ENCODE measurements at regions not wholly inside any gene's neighbourhood (a gene's known extent, or its start where the extent isn't known, plus 50 kb on each side); places are given as distances from the start of the nearest gene placed in this dataset.

DNA sequence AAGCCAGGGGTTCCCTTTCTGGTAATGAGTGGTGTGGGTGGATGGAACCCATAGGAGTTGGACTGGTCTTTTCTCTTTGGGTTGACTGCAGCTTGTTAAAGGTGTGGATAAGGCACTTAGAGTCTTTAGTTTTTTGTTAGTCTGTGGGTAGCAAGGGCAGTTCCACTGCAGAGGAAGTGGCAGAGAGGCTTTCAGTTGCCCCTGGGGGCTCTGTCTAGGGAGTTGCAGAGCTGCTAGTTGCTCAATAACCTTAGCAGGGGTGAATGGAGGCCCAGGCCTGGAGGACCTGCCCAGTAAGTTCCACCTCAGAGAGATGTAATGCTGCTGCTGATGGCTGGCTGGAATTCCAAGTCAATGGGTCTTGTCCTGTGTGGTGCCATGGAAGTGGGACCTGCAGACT is 282.6 kb upstream of the NDST4 start:
- no peak for DNase-seq

- DNase-seq: no peak
Measured at GRCh38 chr4:115376866-115377265, 263.4 kb upstream of the NDST4 start.

- no peak for DNase-seq
Measured at GRCh38 chr4:115374621-115375020, 261.2 kb upstream of the NDST4 start.

DNA sequence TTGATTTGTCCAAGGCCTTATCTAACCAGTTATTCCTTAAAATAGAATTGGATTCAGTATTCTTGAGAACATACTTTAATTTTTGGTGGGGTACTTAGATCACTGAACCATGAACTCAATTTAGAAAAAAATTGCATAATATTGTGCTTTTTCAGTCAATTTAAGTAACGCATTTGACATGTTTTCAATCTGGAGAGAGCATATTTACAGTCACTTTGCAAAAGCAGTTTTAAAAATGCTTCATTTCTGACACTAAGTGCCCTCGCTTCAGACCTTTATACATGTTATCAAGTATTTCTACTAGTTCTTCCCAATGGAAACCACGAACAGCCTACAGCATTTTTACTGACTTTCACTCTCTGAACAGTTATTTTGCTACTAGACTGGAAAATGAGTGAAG is 257.1 kb upstream of the NDST4 start:
- no peak for DNase-seq

DNA sequence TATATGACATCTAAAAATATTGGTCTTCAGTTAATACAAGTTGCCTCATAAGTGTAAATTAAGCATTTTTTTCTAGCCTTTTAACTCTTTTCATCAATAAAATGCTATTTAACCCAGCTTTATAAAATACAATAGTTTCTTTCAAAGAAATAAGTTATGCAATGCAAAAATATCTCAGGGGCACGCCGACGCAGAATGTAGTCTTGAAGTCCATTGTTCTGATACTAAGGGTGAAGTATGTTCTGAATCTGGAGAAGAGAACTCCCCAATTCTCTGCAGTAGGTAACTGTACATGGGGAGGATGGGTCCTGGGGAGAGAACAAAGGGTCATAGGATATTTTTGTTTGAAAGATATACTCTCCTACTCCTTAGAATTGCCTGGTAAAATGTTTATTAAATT is 256.6 kb upstream of the NDST4 start:
- no peak for DNase-seq

- no peak for DNase-seq
Measured at GRCh38 chr4:115366390-115366789, 253.0 kb upstream of the NDST4 start.

- no peak for DNase-seq
Measured at GRCh38 chr4:115365185-115365584, 251.8 kb upstream of the NDST4 start.

DNA sequence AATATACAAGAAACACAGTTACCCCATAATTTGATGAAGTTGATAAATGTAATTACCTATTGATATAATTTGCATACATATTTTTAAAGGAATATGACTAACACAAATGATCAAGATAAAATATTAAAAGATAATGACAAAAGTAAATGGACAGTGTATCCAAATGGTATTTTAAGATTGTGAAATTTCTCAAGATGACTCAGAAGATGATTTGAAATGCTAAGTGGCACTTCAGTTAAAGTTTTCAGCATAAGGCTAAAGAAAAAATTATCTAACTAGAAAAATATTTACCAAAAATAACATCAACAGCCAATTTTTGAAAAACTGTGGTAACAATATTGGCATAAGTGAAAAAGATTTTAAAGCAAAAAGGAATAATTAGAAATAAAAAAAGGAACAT is 248.4 kb upstream of the NDST4 start:
- no peak for DNase-seq

DNA sequence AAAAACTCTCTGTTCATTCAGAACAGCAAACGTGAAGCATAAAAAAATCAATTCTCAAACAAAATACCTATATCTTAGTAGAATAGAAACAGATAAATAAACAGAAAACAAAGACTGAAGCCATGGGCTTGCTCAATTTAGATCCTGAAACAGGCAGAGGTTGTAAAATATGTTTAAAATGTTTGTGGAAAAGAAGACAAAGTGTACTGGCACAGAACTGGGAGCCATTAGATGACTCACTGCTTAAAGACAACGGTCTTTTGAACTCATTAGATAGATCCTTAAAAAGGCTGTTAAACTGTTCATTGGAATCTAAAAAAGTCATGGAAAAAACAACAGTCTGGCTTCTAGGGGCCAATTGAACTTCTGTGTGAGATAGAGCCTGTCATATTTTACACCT is 247.0 kb upstream of the NDST4 start:
- no peak for DNase-seq

DNA sequence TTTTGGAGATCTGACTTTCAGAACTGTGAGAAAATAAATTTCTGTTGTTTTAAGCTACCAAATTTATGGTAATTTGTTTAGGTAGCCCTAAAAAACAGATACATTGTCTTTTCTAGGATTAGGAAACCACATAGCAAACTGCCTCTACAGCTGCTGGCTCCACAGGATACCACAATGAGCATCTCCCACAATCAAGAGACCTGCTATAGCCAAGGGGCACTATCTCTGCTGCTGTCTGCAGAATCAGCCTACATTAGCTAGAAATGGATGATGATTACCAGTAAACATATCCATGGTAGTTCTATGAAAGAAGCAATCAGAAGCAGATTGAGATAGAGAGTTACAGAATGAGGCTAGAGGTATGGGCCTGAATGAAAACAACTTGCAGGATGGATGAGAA is 244.4 kb upstream of the NDST4 start:
- DNase-seq: no peak

DNA sequence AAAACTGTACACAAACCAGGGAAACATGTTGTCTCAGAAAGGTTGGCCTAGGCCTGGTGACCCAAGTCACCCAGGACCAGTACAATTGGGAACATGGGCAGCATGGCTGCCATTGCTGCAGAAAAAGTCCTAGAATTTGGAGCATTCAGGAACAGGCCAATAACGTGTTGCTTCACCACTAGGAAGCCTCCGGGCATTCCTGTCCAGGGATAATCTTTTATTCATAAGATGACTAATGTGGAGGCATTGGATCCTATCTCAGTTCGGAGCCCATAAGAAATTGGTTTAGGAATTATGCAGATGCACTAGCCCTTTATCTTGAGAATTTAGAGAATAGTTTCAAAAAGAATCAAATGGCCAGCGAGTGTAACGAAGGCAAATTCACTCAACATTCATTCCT is 242.8 kb upstream of the NDST4 start:
- no peak for DNase-seq

DNA sequence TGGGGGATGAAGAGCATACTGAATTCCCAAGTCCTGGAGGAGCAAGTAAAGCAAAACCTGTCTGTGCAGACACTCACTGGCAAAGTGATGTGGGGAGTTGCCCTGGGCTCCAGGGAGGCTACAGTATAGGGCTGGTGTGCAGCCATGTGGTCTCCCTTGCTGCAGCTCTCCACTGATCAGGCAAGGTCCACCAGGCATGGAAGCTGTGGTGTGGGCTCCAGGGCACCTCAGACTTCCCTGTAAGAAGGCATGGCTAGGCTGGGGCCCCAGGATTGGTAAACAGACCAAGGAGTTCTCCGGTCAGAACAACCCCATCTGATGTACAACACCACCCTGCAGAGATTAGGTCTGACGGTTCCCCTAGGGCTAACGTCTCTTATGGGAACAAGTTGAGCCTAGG is 241.9 kb upstream of the NDST4 start:
- no peak for DNase-seq

DNA sequence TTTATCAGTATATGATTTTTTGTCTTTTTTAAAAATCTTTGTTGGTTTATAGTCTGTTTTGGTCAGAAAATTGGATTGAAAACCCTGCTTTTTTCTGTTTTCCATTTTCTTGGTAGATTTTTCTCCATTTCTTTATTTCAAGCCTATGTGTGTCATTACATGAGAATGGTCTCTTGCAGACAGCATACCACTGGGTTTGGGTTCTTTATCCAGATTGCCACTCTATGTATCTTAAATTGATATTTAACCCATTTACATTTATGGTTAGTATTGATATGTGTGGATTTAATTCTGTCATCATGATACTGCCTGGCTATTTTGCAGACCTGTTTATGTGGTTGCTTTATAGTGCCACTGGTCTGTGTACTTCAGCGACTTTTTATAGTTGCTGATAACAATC is 239.9 kb upstream of the NDST4 start:
- DNase-seq: no peak

GRCh38 chr4:115343171-115343570 is 229.8 kb upstream of the NDST4 start:
- no peak for DNase-seq

DNA sequence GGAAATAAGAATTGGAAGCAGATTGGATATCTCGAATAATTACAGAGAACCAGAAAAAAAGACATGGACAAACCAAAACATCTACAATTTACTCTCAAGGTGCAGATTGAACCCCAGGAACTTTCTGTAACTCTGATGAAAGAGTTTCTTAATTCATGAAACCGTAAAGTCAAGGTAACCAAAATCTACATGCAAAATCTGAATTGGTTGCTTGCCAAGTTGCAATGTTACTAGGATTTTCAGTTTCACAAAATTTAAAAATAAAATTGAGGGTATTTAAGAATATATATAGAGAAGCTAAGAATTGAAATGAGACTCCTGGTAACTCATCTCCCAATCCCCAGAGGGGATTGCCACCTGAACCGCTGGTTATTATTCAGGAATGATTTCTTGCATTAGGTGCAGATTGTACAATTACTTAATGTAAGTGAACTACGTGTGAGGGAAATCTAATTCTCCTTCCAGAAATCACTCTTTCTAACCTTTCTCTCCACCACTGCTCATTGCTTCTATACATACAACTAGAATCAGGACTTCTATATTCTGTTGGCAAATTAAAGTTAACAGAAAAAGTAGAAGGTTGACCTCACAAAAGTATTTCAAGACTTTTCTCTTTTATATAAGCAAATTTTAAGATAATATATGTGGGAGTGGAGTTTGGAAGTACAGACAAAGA is 221.5 kb upstream of the NDST4 start:
- no peak for DNase-seq

DNA sequence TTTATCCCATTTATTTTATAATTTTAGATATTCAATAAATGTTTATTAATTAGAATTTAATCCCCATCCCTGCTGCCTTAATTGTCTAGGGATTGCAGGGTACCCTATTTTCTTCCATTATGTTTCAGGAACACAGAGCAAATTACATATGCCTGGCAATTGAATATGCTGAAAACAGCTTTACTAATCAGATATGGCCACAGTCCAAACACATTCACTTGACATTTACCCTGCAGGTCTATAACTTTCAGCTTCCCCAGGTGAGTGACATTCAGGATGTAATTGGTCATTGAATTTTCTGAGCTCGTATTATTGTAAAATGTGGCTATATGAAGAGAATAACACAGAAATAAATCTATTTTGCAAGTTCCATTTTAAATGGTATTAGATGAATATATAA is 218.7 kb upstream of the NDST4 start:
- no peak for DNase-seq

DNA sequence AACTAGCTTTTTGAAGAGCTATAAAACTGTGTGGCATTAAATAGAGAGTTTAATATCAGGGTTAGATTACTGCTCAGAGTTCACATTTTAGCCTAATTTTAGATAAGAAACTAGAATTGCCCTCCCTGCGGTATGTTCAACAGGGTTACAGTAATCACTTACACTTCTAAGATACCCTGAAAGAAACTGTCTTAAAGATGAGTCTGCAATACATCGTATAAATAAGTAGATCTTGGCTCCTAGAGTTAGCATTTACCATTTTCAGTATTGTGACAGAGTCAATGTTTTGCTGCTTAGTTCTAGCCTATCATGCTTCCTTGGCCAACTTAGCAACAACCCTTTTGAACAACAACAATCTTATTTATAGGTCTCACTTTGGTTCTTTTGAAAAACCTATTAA is 217.8 kb upstream of the NDST4 start:
- DNase-seq: no peak

DNA sequence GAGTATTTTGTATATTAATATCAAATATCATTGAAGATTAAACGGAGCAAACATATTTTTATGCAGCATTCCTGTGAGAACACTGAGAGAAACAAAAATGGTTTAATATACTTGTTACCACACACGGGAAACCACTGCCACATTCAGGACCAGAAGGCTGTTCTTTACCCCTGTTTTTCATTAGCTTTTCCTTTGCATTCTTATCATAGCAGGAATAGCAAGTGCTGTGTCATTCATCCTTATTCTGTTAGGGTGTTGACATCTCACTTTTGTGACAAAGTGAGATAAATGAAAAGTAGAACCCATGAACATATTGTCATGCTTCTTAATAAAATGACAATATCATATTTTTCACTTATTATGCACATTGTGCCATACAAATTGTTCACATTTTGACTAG is 212.4 kb upstream of the NDST4 start:
- DNase-seq: no peak

DNA sequence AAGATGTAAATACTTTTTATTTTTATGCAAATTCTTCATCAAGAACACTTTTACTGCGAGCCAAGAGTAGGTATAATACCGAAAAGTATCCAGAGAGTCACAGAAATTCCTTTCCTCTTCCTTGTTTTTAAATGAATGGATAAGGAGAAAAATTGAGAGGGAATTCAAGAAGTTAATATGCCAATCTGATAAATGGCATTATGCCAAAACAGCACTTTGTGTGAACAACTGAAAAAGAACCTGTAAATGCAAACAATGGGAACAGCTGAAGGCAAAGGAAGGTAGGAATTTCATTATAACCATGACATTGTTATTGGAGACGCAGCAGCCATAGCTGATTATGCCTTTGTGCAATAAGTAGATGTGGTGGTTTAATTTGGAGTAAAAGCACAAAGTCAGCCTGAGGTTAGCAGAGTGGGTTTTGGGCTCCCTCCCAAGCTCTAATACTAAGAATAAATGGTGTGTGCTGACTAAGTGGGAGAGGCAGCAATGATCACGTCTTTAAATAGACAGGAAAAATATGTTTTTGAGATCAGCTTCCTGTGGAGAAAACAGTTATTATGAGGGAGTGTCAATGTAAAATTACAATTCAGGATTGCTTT is 209.8 kb upstream of the NDST4 start:
- DNase-seq: no peak

GRCh38 chr4:115315182-115315581 is 201.8 kb upstream of the NDST4 start:
- DNase-seq: no peak

- DNase-seq: no peak
Measured at GRCh38 chr4:115310641-115311040, 197.2 kb upstream of the NDST4 start.

GRCh38 chr4:115294717-115295116 is 181.3 kb upstream of the NDST4 start:
- no peak for DNase-seq

DNA sequence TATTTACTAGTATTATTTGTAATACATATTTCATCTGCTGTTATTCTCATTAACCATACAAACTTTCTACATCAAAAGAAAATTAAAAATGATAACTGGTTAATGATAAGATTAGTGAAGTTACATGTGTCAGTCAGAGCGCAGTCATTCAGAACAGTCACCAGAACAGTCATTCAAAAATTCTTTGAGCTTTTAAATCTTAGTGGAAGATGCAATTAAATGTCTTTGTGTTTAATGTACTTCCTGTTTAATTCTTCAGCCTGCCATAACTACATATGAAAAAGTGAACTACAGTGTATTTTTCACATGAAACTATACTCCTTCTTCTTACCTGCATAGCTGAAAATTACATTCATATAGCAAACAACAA is 179.7 kb upstream of the NDST4 start:
- DNase-seq: no peak

DNA sequence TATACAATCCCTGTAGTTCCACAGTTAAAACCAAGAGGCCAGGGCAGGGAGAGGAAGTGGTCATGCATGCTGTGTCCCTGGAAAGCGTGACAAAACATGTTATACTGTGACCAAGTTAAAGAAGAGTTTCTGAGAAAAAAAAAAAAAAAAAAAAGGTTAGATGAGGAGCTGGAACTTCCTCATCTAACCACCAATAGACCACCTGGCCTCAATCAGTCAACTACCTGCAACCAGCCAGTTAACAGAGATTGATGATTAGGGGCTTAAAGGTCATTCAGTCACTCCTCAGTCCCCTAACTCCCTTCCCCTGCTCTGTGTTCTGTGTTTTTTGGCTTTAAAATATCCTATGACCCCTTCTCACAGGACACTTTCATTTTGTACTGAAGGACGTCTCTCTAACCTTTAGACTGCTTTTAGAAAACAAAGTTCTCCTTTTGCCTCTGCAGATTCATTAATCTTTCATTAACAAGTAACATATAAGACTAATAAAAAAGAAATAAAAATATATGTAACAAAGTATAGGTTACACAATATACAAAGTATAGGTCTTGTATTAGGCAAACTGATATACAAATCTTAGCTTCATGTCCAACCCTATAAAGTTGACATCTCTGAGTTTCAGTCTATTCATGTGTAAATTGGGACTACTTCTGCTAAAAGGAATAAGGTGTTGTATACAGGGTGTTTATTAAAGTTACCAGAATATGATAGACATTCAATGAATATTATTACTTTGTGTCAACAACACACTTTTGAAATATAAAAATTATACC is 179.1 kb upstream of the NDST4 start:
- no peak for DNase-seq

- no peak for DNase-seq
Measured at GRCh38 chr4:115287426-115287825, 174.0 kb upstream of the NDST4 start.

All from stimulated activated CD8-positive, alpha-beta memory T cell treated with anti-CD3 and anti-CD28 coated beads, Interleukin-4, amount 100 ng/mL, for 48 hours (primary cell).